Stimulated activated CD8-positive, alpha-beta memory T cell treated with anti-CD3 and anti-CD28 coated beads, Interleukin-12 subunit alpha, Interleukin-12 subunit beta, amount 100 ng/mL, for 1 hour (primary cell): ENCODE measurements at regions not wholly inside any gene's neighbourhood (a gene's known extent, or its start where the extent isn't known, plus 50 kb on each side); places are given as distances from the start of the nearest gene placed in this dataset.
A peak's percentile ranks its signal among the peaks of the same experiment; 100 is the strongest.

Experiments
- DNase-seq: peaks from one replicate; pipeline ENCODE4 v3.0.0-alpha.2; 2020; ENCODE audit warnings: low read depth

GRCh38 chr13:40116008-40116407, 460.5 kb downstream of the COG6 start:
- DNase-seq, result peak; percentile 8

- no peak for DNase-seq
Measured at GRCh38 chr13:40118337-40118736, 462.9 kb downstream of the COG6 start.

DNA sequence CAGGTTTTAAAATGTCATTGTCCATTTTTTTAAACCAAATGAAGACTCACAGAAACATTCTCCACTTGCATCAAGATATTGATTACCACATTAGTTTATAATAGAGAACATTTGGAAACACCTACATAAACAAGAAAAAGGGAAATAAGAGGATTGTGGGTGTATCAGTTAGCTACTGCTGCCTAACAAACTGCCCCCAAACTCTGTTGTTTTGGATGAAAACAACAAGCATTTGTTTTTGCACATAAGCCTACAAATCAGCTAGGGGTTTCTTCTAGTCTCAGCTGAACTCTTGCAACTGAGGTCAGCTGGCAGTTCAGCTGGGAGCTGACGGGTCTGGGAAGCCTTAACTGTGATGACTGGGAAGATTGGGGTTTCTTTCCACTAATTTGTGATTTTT, 464.4 kb downstream of the COG6 start:
- DNase-seq, result no peak

DNA sequence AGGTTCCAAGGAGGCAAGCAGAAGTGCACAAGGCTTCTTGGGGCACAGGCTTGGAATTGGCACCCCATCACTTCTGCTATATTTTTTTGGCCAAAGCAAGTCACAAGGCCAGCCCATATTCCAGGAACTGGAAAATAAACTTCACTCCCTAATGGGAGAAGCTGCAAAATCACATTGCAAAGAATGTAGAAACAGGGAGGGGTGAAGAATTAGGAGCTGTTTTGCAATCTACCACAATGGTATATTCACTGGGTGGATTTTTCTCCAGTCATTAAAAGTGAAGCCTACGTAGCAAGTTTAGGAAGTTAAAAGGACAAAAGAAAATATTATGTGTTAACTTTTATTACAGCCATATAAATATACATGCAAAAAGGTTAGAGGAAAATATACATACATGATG, 464.8 kb downstream of the COG6 start:
- DNase-seq, result no peak

GRCh38 chr13:40120781-40121180, 465.3 kb downstream of the COG6 start:
- DNase-seq, result no peak

DNA sequence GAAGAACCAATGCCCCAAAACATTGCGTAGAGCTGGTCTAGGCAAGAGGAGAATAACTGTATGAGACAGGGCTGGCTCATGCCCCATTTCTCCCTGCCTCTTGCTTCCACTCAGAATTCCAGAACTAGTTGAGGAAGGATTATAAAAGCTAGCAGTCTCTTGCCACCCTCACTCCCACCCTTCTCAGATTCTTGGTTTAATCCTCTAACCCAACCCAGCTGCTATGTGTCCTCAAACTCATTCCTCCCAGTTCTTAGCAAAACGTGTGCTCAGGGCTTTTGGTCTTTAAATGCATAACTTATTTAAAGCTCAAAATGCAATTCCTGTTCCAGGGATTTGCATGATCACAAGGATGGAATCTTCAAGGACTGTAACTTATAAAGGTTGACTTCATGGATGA, 466.3 kb downstream of the COG6 start:
- DNase-seq, result no peak

GRCh38 chr13:40123962-40124632, 468.6 kb downstream of the COG6 start:
- no peak for DNase-seq

- DNase-seq, result no peak
Measured at GRCh38 chr13:40124633-40125015, 469.2 kb downstream of the COG6 start.

GRCh38 chr13:40125336-40125735, 469.9 kb downstream of the COG6 start:
- no peak for DNase-seq

DNA sequence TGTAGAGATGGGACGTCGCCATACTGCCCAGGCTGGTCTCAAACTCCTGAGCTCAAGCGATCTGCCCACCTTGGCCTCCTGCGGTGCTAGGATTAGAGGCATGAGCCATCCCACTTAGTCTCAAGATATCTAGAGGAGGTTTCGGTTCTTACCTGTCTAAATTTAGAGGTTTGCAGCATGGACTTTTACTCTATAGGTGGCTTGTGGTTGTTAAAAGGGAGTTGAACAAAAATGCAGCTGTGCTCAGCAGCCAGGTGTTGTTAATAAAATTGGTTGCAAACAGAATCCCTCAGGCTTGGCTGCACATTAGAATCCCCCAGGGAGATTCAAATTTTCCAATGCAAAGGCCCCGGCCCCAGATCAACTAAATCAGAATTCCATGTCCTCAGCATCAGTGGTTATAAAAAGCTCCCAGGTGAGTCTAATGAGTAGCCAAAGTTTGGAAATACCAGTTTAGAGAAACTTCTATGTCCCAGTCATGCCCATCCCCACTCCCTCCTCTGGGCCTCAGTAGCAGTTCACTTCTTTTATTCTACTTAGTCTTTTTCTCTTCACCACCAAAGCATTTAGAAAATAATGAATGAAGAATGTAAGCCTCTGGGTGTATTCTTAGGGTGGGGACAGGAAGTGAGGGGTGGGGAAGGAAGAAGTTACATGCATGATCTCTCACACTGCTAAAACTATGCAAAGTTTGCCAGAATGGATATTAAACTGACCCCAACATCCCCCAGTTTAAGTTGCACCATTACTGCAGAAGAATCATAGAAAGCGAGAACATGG, 471.0 kb downstream of the COG6 start:
- DNase-seq, result no peak

DNA sequence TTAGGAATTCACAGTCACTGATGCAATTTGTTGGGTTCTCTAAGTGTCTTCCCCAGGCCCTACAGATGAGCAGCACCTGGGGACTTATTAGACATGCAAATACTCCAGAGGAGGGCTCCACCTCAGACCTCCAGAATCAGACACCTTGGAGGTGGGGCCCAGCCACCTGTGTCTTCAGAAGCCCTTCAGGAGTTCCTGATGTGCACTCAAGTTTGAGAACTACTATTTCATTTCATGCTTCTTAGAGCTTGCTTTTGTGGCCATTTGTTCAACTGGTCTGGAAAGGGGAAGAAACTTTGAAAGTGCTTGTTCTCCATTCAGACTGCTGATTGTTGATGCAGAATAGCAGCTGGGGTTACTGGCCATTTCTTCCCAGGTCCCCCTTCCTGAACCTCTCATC, 472.0 kb downstream of the COG6 start:
- no peak for DNase-seq

- no peak for DNase-seq
Measured at GRCh38 chr13:40127925-40128324, 472.5 kb downstream of the COG6 start.

GRCh38 chr13:40129467-40129866, 474.0 kb downstream of the COG6 start:
- DNase-seq, result no peak

DNA sequence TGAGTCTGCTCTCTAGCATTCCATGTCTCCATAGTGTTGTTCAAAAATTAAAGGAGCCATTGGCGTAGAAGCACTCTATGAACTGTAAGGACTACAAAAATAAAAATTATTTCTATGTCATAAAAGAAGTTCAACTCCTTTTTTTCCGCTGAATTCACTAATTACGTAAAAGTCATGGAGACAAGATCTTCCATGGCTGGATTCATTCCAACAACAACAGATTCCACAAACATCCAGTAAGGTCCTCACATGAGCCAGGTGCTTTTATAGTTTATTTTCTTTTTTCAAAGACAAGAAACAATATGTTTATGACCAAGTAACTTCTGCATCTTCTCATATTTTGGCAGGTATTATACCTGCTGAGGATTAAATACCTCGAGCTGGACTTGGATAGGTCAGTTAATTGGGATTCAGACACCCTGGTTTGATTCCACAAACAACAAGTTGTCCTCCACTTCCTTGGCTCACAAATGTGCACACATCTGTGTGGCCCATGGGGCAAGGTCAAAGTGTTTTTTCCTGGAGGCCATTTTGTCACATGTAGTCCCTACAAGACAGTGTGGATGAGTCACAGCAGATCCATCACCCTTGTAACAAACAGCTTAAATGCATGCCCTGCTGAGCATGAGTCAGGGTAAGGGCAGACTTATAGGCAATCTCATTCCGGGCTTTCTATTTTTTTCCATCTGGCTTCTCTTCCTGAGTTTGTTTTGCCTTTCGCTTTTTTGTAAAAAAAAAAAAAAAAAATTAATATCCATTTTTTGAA, 475.6 kb downstream of the COG6 start:
- DNase-seq, result no peak

- DNase-seq, result no peak
Measured at GRCh38 chr13:40132249-40132648, 476.8 kb downstream of the COG6 start.

- no peak for DNase-seq
Measured at GRCh38 chr13:40136896-40137295, 481.4 kb downstream of the COG6 start.

- DNase-seq, result no peak
Measured at GRCh38 chr13:40137400-40137799, 481.9 kb downstream of the COG6 start.

DNA sequence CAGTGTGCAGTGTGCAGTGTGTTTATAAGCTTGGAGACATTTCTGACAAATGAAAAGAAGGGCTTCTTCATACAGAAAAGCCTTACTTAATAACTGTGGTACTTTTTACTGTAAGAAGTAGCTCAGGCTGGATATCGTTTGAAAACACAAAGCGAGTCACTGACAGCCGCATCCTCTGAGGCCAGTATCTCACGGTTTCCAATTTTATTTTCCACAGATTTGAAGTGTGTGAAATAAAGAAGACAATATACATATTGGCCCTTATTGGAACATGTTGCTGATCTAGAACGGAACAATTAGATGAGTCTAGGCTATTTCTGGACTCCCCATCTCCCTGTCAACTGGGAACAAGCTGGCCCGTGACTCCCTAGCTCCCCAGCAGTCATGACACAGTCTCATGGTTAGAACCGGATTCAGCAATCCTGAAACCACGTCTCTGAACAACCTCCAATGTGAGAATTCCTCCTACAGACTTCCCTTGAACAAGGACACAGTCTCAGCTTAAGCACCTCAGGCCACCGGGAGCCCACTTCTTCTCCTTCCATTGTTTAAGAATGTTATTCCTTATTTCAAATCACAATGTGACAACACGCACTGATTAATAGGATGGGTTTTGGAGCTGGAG, 484.5 kb downstream of the COG6 start:
- no peak for DNase-seq

DNA sequence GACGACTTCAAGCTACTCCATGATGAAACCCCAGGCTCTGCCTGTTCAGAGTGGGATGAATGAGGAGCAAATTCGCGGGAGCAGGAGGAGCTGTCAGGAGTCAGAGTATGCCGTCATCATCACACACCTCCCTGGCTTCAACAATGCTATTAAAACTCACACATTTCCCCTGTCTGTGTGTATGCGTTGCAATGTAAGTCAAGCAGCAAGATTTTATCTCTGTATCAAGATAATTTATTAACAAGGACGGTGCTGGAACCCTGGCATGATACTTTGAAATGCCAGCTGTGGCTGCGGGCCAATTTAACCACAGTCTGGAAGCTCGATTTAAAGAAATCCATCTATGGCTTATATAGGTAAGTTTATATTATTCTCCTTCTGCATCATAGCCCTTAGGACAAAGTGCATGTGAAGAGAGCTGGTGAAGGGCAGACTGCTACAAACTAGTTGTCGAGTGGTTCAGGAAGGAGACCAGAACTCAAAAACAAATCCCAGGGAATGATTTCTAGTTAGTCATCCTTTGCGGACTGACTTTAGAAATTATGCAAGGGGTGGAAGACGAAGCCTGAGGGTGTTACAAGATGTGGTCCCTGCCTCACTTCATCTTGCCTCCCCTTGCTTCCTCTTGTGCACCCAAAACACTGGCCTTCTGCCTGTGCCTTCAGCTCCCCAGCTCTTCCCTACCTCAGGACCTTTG, 486.5 kb downstream of the COG6 start:
- DNase-seq, result no peak

GRCh38 chr13:40143106-40143505, 487.6 kb downstream of the COG6 start:
- DNase-seq, result no peak

GRCh38 chr13:40143559-40143958, 488.1 kb downstream of the COG6 start:
- no peak for DNase-seq

DNA sequence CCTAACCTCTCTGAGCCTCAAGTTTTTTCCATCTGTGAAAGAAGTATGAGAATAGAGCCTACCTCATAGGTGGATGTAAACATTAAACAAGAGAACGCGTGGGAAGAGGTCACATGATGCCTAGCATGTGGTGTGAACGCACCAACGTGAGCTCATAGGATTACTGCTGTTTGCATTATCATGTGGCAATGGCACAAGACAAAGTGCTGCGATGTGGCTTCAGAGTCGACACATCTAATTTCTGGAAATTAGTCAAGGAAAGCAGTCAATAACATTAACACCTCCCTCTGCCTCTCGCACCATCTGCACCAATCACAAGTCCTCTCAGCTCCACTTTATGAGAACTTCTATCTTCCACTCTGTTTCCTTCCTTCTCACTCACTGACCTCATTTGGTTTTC, 489.7 kb downstream of the COG6 start:
- no peak for DNase-seq
